GM19372 (cell line): ENCODE measurements at regions not wholly inside any gene's neighbourhood (a gene's known extent, or its start where the extent isn't known, plus 50 kb on each side); places are given as distances from the start of the nearest gene placed in this dataset.

Source experiments
- ATAC-seq: cut with Tn5 transposase; IDR thresholded peaks from one replicate; pipeline ENCODE4 v1.9.1; 2021; ENCODE audit warnings: mild to moderate bottlenecking, low read depth, moderate library complexity; ENCODE audit not compliant: unreplicated experiment

DNA sequence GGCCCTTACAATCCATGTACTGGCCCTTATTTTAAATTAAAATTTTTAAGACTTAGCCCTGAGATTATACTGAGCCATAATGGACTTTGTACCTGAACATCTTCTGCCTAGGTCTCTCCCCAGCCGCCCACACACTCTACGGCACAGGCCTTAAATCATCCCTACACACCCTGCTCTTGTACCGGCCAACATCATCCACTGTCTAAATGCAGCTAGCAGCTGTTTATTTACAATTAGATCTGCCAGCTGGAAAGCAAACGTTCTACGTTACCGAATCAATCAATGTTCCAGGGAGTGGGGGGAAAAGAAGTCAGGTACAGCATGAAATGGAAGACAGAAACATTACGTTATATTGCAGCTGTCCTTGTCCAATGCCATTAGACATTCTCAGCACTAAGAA lies 88.4 kb upstream of the GRAMD2B start:
- no peak for ATAC-seq

DNA sequence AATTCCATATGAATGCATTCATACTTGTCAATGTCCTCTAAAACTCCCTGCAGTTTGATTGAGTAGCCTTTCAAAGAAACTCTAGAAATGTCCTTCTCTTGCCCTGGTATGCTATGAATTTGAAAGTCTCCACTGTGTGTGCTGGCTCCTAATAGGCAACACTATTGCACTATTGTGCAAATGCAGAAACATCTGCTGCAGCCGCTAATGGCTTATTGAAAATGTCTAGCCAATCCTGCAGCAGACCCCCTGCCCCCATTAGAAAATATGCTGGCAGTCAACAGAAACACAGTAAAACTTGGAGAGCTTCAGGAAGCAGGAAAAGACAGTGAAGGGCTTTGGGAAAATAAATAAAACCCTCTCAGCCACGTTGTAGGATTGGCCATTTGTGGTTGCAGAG lies 87.3 kb upstream of the GRAMD2B start:
- no peak for ATAC-seq

DNA sequence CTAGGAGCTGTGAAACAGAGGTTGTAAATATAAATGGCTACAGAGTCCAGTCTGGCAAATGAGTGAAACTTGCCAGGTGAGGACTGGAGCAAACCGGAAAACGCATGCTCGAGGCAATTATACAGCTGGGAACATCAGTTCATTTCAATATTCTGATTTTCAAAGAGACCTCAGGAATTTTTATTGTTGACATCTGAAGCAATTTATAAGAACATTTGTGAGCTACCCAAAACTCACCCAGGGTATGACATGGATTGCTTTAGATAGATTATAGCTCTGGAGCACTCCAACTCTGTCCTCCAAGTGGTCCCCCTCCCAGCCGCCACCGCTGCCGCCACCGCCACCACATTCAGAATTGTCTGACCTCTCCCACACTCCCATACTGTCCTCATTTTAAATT lies 84.6 kb upstream of the GRAMD2B start:
- ATAC-seq = no peak

DNA sequence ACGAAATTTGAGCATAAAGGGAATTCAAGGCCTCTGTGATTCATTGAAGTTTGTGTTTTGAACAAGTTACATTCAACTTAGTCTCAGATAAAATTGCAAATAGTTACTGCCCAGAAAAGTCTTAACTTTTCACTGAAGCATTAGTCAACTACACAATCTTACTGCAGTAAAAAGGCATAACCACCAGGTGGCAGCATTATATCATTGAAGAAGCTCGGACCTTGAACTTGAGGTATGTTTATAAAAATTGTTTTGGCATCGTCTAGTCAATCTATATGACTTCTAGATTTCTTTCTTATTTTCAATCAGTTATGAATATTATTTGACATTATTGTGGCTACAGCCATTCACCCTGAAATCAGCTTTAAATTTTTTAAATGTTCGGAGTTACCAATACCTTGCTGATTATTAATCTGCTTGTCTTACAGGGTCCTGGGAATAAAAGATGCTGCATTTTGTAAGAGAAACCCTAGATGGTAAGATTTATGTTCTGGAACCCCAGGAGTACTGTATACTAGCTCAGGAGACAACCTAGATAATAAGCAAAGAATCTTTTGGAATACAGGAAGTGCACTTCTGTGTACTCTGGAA lies 83.9 kb upstream of the GRAMD2B start:
- peak; percentile 69 for ATAC-seq

DNA sequence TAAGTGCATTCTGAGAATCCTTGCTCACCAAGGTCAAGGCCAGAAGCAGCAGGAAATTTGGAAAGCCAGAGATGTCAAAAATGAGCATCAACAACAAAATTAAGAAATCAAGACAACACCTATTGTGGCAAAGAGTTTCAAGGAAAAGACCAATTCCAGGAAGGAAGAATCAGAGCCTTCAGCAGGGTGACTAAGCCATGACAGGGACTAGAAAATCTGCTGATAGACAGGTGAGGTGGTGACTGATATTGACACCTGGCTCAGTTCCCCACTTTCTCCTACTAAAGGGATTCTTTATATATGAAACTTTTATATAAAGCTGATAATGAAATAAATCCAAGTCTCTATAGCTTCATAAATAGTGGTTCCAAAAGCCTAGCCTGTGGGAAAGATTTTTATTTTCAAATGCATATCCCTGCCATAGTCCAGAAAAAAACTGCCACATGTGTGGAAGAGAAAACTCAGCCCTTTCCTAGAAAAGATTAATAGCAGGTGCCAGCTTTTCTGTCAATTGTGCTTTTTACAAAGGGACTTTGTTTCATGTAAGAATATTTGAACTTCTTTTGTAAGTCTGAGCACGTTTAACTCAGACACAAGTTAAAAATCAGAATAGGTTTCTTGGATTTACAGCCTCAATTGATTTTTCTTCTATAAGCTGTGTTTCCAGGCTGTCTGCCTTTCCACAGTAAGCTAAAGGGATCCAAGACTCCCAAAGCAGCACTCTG lies 81.1 kb upstream of the GRAMD2B start:
- no peak for ATAC-seq

DNA sequence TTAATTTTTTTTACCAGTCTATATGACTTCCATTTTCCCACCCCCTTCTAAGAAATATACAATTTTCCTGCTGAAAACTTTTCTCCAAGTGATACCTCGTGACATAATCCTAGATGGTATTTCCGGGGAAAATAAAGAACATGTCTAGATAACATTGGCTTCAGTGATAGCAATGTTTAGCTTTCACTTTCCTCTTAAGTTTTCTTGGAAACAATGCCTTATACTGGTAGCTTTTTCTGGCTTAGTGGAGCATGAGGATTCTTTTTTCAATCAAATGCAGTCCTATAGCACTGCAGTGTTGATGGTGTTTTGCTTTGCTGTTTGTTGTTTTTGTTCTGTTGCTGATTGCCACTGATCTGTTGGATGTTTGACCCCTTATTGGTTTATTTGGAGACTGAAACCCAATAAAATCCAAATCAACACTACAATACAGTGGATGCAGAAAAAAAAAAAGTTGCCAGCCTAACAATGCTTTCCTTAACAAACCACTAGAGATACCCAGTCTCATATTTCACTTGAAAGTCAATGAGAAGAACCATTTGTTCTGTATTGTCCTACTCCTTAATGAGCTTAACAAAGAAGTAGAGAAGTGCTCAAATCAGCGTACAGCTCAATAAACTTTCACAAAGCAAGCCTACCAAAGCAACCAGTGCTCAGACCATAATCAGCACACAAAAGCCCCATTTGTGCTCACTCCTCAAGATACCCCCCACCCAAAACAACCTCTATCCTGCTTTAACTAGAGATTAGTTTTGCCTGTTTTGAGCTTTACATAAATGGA lies 74.2 kb upstream of the GRAMD2B start:
- no peak for ATAC-seq

DNA sequence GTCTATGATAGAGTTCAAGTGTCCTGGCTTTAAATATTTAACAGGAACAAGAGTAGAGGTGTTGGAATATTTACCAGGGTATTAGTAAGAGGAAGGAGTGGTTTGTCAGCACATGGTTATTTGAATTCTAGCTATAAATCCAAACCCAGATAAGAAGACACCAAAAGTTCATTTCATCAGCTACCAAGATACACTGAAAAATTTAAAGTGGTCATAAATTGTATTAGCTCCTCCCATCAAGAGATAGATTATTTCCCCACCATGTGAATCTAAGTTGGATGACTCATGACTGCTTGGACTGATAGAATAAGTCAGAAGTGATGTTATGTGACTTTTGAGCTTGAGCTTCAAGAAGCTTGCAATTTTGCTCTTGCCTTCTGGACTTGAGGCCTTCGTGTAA lies 72.1 kb upstream of the GRAMD2B start:
- ATAC-seq = no peak

DNA sequence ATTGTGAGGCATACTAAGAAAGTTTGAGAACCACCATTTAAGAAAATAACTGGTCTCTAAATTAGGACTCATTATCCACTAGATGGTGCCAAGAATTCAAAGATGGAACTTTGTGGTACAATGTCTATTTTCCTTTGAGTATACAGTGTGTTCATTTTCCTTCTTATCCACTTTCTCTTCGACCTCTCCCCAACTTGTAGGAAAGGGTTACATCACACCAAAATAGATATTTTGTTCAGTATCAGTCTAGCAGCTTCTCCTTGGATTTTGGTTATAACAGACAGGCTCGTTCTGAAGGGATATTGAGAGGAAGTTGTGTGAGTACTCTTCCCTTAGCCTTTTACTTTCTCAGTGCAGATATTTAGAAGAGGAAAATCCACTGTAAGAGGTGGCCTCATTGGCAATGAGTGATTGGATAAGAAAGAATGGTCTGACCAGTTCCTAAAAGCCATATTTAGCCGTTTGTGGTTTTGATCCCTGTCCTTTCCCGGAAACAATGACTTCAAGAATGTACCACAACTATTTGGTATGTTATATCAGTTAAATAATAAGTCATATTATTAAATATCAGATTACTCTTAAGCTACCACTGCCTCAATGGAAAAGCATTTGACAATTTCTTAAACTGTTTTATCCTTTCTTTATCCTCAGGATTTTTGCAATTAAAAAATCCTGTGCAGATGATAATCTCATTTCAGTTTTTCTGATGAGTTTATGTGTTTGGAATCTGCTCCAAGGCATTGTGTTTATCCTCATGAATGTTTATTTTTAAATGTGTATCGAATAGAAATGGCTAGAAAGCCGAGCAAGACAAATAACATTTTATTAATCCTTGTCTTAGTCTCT lies 69.0 kb upstream of the GRAMD2B start:
- ATAC-seq = no peak

DNA sequence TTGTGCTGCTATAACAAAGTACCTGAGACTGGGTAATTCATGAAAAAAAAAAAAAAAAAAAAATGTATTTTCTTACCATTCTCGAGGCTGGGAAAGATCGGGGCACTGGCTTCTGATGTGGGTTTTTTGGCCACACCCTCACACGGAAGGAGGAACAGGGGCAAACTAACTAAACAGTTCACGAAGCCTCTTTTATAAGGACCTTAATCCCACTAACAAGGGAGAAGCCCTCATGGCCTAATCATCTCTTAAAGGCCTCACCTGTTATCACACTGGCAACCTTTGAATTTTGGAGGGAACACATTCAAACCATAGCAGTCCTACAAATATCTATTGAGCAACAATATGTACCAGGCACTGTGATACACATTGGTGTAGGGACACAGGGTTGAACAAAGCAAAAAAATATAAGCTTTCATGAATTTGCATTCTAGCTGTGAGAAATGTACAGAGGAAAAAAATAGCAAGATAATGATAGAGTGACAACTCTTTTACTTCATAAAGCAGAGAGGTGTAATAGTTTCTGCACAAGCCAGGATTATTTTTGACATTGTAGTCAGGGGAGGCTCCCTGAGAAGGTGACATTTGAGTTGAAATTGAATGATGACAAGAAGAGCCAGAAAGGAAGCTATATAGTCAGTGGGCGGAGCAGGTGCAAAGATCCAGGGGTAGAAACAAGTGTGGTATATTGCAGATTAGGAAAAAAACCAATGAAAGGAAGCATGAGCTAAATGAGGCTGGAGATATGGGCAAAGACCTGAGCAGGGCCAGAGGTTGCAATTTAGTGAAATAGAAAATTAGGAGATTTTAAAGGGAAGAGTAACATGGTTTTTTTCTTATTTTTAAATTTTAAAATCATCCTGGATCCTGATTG lies 68.1 kb upstream of the GRAMD2B start:
- no peak for ATAC-seq

DNA sequence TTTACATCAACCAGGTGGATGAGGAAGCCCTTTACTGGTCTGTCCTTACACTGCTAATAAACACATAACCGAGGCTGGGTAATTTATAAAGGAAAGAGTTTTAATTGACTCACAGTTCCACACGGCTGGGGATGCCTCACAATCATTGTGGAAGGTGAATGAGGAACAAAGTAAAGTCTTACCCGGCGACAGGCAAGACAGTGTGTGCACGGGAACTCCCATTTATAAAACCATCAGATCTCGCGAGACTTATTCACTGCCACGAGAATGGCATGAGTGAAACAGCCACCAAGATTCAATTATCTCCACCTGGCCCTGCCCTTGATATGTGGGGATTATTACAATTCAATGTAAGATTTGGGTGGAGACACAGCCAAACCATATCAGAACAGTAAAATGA lies 67.3 kb upstream of the GRAMD2B start:
- peak; percentile 27 for ATAC-seq

DNA sequence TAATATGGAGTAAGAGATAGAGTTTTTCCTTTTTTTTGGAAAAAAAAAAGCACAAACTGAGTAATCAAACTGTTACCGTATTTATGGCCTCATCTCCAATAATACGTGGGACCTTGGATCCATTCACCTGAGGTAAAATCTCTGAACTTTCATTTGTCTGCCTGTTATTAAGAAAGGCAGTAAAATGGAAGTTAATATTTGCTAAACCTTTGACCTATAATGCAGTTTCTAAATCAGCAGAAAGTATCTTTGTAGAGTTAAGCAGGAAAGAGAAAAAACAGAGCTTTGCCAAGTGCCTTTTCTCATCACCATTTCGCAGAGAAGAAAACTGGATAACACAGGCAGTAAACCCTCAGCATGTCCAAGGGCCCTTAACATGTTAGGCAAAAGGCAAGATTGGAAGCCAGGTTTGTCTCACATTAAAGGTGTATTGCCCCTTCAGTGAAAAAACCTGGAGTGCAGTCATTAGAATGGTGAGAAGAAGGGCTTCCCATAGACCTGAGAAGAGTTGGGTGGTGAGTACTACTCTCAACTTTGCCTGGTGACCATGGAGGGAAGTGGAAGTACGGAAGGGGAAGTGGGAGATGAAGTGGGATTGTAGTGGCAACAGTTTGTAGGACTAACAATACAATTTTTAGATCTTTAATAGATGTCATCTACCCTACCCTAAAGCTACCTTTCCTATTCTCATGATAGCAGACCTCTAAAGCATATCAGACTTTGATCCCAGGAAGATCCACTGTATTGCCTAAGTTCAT lies 65.4 kb upstream of the GRAMD2B start:
- ATAC-seq = no peak

DNA sequence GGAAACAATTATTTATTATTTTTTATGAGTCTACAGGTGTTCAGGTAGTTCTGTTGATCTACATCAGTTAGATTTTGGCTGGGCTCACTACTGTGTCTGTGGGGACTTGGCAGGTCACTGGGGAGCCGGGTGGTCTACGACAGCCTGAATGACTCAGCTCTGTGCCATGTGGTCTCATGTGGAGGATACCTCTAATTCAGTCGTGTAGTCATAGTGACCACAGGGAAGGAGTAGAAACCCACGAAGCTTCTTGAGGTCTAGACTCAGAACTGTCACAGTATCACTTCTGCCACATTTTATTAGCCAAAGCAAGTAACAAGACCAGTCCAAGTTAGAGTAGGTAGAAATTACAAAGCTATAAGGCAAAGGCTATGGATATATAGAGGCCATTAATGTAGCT lies 64.7 kb upstream of the GRAMD2B start:
- ATAC-seq = peak; percentile 82

DNA sequence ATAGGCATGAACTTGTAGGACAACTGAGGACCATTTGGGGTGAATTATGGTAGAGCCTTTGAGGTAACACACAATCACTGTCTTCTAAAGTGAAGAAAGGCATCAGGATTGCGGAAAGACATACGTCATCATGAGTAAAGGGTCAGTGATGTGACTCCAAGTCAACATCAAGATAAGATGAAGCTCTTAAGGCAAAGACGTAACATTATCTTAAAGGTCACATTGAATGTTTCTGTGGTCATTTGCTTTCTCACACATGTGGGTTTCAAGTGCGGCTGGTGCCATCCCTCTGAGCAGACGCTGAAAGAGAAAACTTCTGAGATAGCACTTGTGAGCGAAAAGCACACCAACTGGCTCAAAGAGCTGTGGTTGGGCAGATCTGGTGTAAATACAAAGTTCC lies 63.3 kb upstream of the GRAMD2B start:
- peak; percentile 41 for ATAC-seq

DNA sequence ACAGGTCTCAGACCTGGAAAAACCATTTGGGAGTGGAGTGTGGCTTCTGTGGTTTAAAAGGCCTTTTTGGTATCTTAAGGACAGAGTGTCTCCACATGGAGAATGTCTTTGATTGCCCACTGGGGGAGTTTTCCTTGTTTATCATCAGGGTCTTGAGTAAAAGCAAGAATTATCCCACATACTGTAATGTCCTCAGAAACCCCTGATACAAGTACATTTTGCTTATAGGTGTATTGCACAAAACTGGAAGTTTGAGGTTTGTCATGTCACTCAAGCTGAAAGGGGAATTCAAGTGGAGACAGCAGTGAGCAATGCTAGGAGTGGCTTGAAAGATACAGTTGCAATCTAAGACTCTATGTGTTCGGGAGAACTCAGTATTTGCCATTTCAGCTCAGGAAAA lies 62.7 kb upstream of the GRAMD2B start:
- no peak for ATAC-seq

DNA sequence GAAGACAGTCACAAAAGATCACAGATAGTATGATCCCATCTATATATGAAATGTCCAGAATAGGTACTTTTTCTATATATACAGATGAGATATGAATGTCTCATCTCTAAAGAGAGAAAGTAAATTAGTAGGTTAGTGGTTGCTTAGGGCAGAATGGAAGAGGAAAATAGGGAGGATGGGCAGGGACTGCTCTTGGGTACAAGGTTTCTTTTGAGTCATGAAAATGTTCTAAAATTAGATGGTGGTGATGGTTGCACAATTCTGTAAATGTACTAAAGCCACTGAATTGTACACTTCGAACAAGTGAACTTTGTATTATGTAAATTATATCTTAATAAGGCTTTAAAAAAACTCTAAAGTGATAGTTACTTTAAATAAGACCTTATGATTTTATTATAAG lies 59.6 kb upstream of the GRAMD2B start:
- no peak for ATAC-seq

DNA sequence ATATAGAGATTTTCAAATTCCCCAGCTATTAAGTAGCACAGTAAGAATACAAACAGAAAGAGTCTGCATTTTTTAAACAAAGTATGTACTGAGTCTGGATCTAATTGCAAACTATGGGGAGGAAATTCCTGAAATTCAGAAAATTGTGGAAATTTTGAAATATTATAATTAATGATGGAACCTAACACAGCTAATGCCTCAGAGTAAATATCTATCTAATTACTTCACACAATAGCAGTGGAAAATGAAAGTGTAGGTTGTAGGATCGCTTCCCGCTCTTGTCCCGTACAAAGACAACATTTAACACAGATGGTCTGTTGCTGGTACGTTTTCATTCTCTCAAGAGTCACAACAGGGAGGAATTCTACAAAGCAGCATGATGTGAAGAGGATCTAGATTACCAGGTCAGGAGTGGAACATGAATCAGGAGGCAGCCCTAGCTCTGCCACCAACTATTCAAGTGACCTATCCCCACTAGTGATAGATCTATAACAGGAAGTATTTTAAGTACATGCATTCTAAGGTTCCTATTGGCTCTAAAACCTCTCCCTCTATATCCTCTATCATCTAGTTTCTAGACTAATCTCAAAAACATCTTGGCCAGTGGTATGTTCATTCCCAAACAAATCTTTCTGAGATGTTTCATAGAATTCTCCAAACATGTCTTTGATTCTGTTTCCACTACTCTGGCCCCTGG lies 58.9 kb upstream of the GRAMD2B start:
- ATAC-seq = no peak

DNA sequence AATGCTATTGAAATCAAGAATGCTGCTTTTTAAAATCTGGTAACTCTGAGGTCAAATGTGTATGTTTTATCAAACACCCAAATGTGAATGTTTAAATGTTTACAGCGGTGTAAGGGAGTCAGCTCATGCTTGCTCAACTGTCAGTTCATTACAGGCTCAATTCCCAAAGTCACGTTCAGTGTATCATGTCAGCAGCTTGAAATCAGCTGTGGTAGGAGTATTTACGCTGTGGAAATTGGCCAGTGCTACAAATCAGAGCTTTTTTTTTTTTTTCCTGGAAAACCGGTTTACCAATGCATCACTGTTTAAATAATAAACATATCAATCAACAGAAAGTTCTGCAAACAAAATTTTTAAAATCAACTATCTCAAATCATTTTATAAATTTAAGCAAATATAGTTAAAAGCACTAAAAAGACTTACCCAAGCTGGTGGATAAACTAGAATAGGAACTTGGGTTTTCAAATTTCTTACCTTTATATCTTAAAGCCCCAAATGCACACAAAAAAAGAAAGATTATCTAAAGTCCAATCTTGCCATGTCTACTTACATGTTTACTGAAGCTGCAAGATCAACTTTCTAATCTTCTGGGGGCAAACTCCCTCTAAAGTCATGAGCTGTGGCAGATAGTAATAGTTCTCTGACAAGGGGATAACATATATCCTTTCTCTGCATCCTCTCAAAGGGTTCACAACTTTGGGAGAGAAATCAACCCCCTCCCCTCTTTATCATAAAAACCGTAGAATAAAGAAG lies 57.6 kb upstream of the GRAMD2B start:
- no peak for ATAC-seq

DNA sequence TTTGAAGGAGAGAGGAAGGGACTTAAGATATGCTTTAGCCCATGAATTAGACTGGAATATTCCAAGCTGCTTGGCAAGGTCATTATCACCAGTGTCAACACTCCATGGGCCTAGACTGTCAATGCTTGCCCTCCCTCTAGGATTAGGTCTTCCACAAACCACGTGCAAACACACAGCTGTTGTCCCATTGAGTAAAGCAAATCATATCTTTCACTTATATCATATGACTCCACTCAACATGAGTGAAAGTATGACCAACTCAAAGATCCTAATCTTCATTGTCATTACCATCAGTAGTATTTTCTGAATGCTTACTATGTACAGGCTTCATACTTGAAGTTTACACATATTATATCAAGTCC lies 57.0 kb upstream of the GRAMD2B start:
- ATAC-seq = no peak
